ENCODE measurements at regions not wholly inside any gene's neighbourhood (a gene's known extent, or its start where the extent isn't known, plus 50 kb on each side); places are given as distances from the start of the nearest gene placed in this dataset.
A peak's percentile ranks its signal among the peaks of the same experiment; 100 is the strongest.

DNA sequence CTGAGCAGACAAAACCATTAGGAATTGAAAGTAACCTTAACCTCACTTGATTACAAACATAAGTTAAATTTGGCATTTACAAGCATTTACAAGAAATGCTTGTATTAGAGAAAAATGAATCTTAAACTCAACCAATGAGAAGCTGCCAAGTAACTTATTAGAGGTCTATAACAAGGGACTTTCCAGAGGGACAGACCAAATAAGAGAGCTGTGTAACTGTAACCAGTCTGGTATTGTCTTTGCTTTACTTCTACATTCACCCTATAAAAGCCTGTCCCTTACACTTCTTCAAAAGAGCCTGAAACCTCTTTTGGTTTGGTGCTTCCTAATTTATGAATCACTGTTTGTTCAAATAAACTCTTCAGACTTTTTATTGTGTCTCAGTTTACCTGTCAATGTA lies 450.0 kb upstream of the FAR2 start:
- DNase-seq (ENCODE audit: low read depth): no peak
- TF ChIP-seq, protein P1, sequence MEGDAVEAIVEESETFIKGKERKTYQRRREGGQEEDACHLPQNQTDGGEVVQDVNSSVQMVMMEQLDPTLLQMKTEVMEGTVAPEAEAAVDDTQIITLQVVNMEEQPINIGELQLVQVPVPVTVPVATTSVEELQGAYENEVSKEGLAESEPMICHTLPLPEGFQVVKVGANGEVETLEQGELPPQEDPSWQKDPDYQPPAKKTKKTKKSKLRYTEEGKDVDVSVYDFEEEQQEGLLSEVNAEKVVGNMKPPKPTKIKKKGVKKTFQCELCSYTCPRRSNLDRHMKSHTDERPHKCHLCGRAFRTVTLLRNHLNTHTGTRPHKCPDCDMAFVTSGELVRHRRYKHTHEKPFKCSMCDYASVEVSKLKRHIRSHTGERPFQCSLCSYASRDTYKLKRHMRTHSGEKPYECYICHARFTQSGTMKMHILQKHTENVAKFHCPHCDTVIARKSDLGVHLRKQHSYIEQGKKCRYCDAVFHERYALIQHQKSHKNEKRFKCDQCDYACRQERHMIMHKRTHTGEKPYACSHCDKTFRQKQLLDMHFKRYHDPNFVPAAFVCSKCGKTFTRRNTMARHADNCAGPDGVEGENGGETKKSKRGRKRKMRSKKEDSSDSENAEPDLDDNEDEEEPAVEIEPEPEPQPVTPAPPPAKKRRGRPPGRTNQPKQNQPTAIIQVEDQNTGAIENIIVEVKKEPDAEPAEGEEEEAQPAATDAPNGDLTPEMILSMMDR (conservative IDR thresholded peaks at IDR 0.05; ENCODE audit: low read depth, low read length): no peak
- no peak overlapping the region for H3K4me3 ChIP-seq (ENCODE audit: low read depth, low read length)

DNA sequence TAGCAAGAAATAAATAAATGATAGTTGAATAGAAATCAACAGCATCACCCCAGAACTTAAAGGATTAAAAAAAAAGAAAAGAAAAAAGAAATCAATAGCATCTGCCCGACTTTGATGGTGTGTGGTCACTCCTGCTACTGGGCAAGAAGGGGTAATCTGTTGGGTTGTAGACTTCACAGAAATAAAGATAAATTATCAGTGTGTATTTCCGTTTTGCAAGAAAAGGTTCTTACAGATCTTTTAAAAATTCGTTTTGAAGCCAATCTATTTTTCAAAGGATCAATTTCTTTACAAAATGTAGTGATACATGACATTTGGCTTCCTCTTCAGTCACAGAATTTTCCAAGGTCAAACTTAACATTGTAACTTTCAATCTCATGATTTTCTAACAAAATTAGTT lies 448.9 kb upstream of the FAR2 start:
- no peak overlapping the region for H3K4me3 ChIP-seq (ENCODE audit: low read depth, low read length)
- TF ChIP-seq, protein P1 (conservative IDR thresholded peaks at IDR 0.05; ENCODE audit: low read depth, low read length): no peak
- no peak for DNase-seq (ENCODE audit: low read depth)

DNA sequence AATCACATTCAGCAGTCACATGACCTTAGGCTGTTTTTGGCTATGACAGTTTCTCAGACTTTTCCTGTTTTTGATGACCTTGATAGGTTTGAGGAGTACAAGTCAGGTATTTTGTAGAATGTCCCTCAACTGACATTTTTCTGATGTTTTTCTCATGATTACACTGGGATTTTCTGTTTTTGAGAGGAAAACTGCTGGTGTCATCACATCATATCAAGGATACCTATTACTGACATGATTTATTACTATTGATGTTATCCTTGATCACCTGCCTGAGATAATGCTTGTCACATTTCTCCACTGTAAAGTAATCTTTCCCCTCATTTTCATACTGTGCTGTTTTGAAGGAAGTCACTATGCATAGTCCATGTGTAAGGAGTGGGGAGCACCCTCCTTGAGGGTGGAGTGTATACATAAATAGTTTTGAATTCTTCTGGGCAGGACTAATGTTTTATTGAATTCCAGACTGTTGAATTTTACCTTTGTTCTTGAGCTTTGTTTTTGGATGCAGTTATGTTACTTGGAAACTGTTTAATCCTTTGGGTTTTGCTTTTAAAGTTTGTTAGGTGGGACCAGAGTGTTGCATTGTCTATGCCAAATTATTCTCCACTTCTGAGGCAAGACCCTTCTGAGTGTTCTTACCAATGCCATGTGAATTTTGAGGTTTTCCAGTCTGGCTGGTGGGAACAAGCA lies 444.5 kb upstream of the FAR2 start:
- TF ChIP-seq, protein P1 (conservative IDR thresholded peaks at IDR 0.05; ENCODE audit: low read depth, low read length): no peak
- no peak for DNase-seq (ENCODE audit: low read depth)
- H3K4me3 ChIP-seq (ENCODE audit: low read depth, low read length): no peak overlapping the region

DNA sequence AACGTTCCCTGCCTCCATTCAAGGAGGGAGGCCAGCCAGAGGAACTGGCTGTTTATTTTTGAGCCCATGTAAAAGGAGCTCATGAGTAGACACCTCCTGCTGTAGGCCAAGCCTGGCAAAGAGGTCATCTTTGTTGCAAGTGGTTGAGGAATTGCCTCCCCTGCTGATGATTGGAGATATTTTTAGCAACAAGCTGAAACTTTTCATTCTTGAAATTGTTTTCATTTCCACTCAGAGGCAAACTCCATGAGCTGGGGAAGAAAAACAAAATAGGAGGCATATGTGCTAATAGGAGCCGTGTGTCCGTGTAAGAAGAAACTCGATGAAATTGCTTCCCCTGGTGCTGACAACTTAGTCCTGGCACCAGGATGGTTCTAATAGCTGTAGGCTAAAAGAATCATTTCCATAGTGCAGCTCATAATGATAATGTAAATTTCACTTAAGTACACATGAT lies 440.1 kb upstream of the FAR2 start:
- H3K4me3 ChIP-seq (ENCODE audit: low read depth, low read length): no peak overlapping the region
- TF ChIP-seq, protein P1 (conservative IDR thresholded peaks at IDR 0.05; ENCODE audit: low read depth, low read length): peak; percentile 32
- peak; percentile 96 for DNase-seq (ENCODE audit: low read depth)

DNA sequence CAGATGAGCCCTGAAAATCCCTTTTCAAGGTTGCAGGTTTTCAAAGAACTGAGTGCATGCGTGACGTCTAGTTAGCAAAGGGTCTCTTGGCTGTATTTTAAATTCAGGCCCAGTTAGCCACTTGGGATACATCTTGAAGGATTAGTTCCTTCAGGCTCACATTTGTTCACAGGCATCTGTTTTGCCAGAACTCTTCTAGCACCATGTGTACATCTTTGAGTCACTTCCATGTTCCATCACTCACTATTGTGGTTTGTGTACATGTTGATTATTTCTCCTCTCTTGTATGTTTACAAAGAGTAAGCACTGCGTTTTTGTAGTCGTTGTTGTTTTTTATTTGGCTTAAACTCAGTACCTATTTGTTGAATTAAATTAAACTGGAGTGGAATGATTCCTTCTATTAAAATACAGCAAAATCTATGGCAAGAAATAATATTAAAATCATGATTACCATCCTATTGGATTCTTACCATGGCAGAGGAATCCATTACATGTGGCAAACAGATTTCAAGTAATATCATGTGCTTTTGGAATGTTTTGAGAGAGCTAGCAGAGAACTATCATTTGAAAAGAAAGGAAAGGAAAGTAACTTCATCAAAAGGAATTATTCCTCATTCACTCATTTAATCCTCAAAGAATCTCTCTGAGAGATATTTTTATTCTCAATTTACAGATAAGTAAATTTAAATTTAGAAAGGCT lies 438.9 kb upstream of the FAR2 start:
- H3K4me3 ChIP-seq (ENCODE audit: low read depth, low read length): no peak overlapping the region
- no peak for DNase-seq (ENCODE audit: low read depth)
- TF ChIP-seq, protein P1 (conservative IDR thresholded peaks at IDR 0.05; ENCODE audit: low read depth, low read length): no peak

DNA sequence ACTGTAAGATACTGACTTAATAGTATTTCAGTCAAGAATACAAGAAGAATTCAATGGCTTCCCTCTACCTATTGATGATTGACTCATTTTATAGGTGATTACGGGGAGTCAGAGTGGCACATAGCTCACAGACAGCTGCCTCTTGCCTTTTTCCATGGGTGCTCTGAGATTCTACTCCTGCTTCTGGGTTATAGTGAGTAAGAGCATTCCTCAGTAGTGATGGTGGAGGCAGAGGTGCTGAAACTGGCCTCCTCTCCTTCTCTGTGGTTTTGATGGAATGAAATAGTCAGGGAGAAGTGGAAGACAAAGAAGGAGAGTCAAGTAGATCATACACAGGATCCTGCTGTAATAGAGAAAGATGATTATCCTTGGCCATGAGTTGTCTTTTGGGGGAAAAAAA lies 438.2 kb upstream of the FAR2 start:
- H3K4me3 ChIP-seq (ENCODE audit: low read depth, low read length): no peak overlapping the region
- peak; percentile 91 for DNase-seq (ENCODE audit: low read depth)
- TF ChIP-seq, protein P1 (conservative IDR thresholded peaks at IDR 0.05; ENCODE audit: low read depth, low read length): no peak

Data from choroid plexus epithelial cell (primary cell).